ENCODE measurements at regions not wholly inside any gene's neighbourhood (a gene's known extent, or its start where the extent isn't known, plus 50 kb on each side); places are given as distances from the start of the nearest gene placed in this dataset.

DNA sequence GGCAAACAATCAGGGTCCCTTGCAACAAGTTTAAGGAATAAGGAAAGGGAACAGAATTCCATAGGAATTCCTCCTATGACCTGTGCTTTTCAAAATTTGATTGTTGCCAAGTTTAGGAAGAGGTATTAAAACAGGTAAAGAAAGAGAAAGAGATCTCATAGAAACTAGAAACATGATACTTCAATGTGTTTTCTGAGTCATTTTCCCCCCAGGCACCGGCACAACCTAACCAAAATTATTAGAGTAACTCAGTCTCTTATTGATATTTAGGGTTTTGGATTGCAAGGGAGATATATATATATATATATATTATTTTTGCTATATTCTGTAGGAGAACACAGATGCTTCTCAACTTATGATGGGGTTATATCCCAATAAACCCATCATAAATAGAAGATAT is 278.0 kb upstream of the DKK2 start:
- no peak for TF ChIP-seq EZH2 (IDR thresholded peaks at IDR 0.05)
- TF ChIP-seq POLR2AphosphoS5 (IDR thresholded peaks at IDR 0.05; ENCODE audit: borderline replicate concordance, low read depth, low read length): no peak
- no peak for TF ChIP-seq FOXP2 (optimal IDR thresholded peaks at IDR 0.05; ENCODE audit: control extremely low read depth, extremely low read length, insufficient read depth)

Measured in SK-N-MC (cell line).